H9 (cell line): ENCODE measurements at regions not wholly inside any gene's neighbourhood (a gene's known extent, or its start where the extent isn't known, plus 50 kb on each side); places are given as distances from the start of the nearest gene placed in this dataset.

Source experiments
- DNase-seq: peaks from one replicate; pipeline ENCODE4 v3.0.0-alpha.2; 2017
- H2AFZ ChIP-seq: one replicate; pipeline ENCODE4 v1.6.1; 2013; ENCODE audit warnings: mild to moderate bottlenecking, low read length, control low read depth, moderate library complexity
- H2AK5ac ChIP-seq: 2 replicates; pipeline ENCODE4 v1.6.1; 2013; ENCODE audit warnings: low read length, control low read depth, mixed read lengths; ENCODE audit not compliant: insufficient read length
- H2BK120ac ChIP-seq: one replicate; pipeline ENCODE4 v1.6.1; 2013; ENCODE audit warnings: low read depth, mild to moderate bottlenecking, low read length, control low read depth, inconsistent platforms; ENCODE audit not compliant: poor library complexity, severe bottlenecking
- H2BK12ac ChIP-seq: 2 replicates; pipeline ENCODE4 v1.6.1; 2013; ENCODE audit warnings: low read length, control low read depth, mixed read lengths, low read depth; ENCODE audit not compliant: insufficient read length
- H2BK15ac ChIP-seq: 2 replicates; pipeline ENCODE4 v1.6.1; 2013; ENCODE audit warnings: low read depth, low read length, control low read depth
- H2BK20ac ChIP-seq: one replicate; pipeline ENCODE4 v1.6.1; 2013; ENCODE audit warnings: low read depth, mild to moderate bottlenecking, low read length, control low read depth, inconsistent platforms; ENCODE audit not compliant: poor library complexity, severe bottlenecking
- H2BK5ac ChIP-seq: 2 replicates; pipeline ENCODE4 v1.6.1; 2013; ENCODE audit warnings: low read length, control low read depth, mixed read lengths; ENCODE audit not compliant: insufficient read length
- H3K14ac ChIP-seq: 2 replicates; pipeline ENCODE4 v1.6.1; 2013; ENCODE audit warnings: low read length, control low read depth; ENCODE audit not compliant: insufficient read depth
- H3K18ac ChIP-seq: 2 replicates; pipeline ENCODE4 v1.6.1; 2013; ENCODE audit warnings: low read depth, mild to moderate bottlenecking, mixed read lengths, low read length, control low read depth; ENCODE audit not compliant: insufficient read length
- H3K23ac ChIP-seq: 2 replicates; pipeline ENCODE4 v1.6.1; 2013; ENCODE audit warnings: low read length, control low read depth, mixed read lengths, low read depth; ENCODE audit not compliant: insufficient read length
- H3K23me2 ChIP-seq: 2 replicates; pipeline ENCODE4 v1.6.1; 2013; ENCODE audit warnings: low read depth, mild to moderate bottlenecking, mixed read lengths, low read length, control low read depth; ENCODE audit not compliant: insufficient read length, poor library complexity, severe bottlenecking
- H3K27ac ChIP-seq: 2 replicates; pipeline ENCODE4 v1.5.1; 2013; ENCODE audit warnings: low read length, control low read depth, mixed read lengths, low read depth; ENCODE audit not compliant: insufficient read length
- H3K27me3 ChIP-seq: 2 replicates; pipeline ENCODE4 v1.6.1; 2013; ENCODE audit warnings: low read length, control low read depth, inconsistent platforms; ENCODE audit not compliant: insufficient read depth
- H3K4ac ChIP-seq: 2 replicates; pipeline ENCODE4 v1.6.1; 2013; ENCODE audit warnings: low read depth, mild to moderate bottlenecking, control low read depth, inconsistent platforms, low read length, moderate library complexity
- H3K4me1 ChIP-seq: 2 replicates; pipeline ENCODE4 v1.6.1; 2013; ENCODE audit warnings: low read length, control low read depth, inconsistent platforms; ENCODE audit not compliant: insufficient read depth
- H3K4me2 ChIP-seq: 2 replicates; pipeline ENCODE4 v1.6.1; 2013; ENCODE audit warnings: low read length, control low read depth, mixed read lengths; ENCODE audit not compliant: insufficient read length, insufficient read depth
- H3K56ac ChIP-seq: 2 replicates; pipeline ENCODE4 v1.6.1; 2013; ENCODE audit warnings: low read depth, mild to moderate bottlenecking, mixed read lengths, low read length, control low read depth; ENCODE audit not compliant: insufficient read length
- H3K79me1 ChIP-seq: 2 replicates; pipeline ENCODE4 v1.6.1; 2013; ENCODE audit warnings: low read depth, mild to moderate bottlenecking, moderate library complexity, low read length, control low read depth, inconsistent platforms; ENCODE audit not compliant: insufficient read depth, poor library complexity, severe bottlenecking
- H3K79me2 ChIP-seq: 2 replicates; pipeline ENCODE4 v1.6.1; 2013; ENCODE audit warnings: low read length, control low read depth, inconsistent platforms; ENCODE audit not compliant: insufficient read depth
- H3K9ac ChIP-seq: 2 replicates; pipeline ENCODE4 v1.6.1; 2013; ENCODE audit warnings: low read length, control low read depth, mixed read lengths; ENCODE audit not compliant: insufficient read length; ENCODE audit errors: extremely low read depth
- H3K9me3 ChIP-seq: one replicate; pipeline ENCODE4 v1.6.1; 2013; ENCODE audit warnings: low read depth, low read length, inconsistent platforms; ENCODE audit not compliant: control insufficient read depth
- H3T11ph ChIP-seq: one replicate; pipeline ENCODE4 v1.6.1; 2013; ENCODE audit warnings: mild to moderate bottlenecking, low read length, control low read depth, inconsistent platforms
- H4K20me1 ChIP-seq: one replicate; pipeline ENCODE4 v1.6.1; 2013; ENCODE audit not compliant: control insufficient read depth, insufficient read length, insufficient read depth
- H4K5ac ChIP-seq: 2 replicates; pipeline ENCODE4 v1.6.1; 2013; ENCODE audit warnings: low read depth, mild to moderate bottlenecking, mixed read lengths, low read length, control low read depth; ENCODE audit not compliant: insufficient read length
- H4K8ac ChIP-seq: replicated peaks from 2 replicates; pipeline ENCODE4 v1.6.1; 2013; ENCODE audit warnings: low read length, control low read depth, mixed read lengths, low read depth; ENCODE audit not compliant: insufficient read length
- H4K91ac ChIP-seq: 2 replicates; pipeline ENCODE4 v1.6.1; 2013; ENCODE audit warnings: low read depth, mild to moderate bottlenecking, moderate library complexity, mixed read lengths, low read length, control low read depth; ENCODE audit not compliant: insufficient read length
- H3K27ac Mint-ChIP-seq, 3 experiments: 2 replicates in 2 of 3; 3 replicates in 1 of 3; pipeline ENCODE4 v1.8.0; 2020 to 2021; ENCODE audit warnings: mixed read lengths in 3 of 3, mild to moderate bottlenecking in 1 of 3, moderate library complexity in 1 of 3
- H3K27me3 Mint-ChIP-seq: 2 replicates; pipeline ENCODE4 v1.8.0; 2021; ENCODE audit warnings: low read depth, mild to moderate bottlenecking, moderate library complexity, mixed read lengths
- H3K36me3 Mint-ChIP-seq, 3 experiments: 2 replicates in 2 of 3; 3 replicates in 1 of 3; pipeline ENCODE4 v1.8.0; 2020 to 2021; ENCODE audit warnings: low read depth in 3 of 3, mixed read lengths in 3 of 3; ENCODE audit not compliant: insufficient read depth in 1 of 3
- H3K4me1 Mint-ChIP-seq, 2 experiments: 2 replicates each; pipeline ENCODE4 v1.8.0; 2020; ENCODE audit warnings: mixed read lengths in 2 of 2
- H3K4me3 Mint-ChIP-seq, 2 experiments: 2 replicates in 1 of 2; 3 replicates in 1 of 2; pipeline ENCODE4 v1.8.0; 2020 to 2021; ENCODE audit warnings: mild to moderate bottlenecking in 2 of 2, mixed read lengths in 2 of 2, moderate library complexity in 1 of 2
- H3K9me3 Mint-ChIP-seq, 2 experiments: 2 replicates in 1 of 2; 3 replicates in 1 of 2; pipeline ENCODE4 v1.8.0; 2020; ENCODE audit warnings: mild to moderate bottlenecking in 2 of 2, mixed read lengths in 2 of 2, moderate library complexity in 1 of 2
- CTCF ChIP-seq: fragments of 200-600 bp; sonication (generic); conservative IDR thresholded peaks from 3 replicates; pipeline ENCODE4 v1.8.0; 2021; ENCODE audit warnings: antibody characterized with exemption, mild to moderate bottlenecking
- WGBS: extraction: QIAGEN DNeasy Blood & Tissue Kit; methylation state at CpG from one replicate; pipeline ENCODE4 v1.1.7; 2013; ENCODE audit warnings: missing lambda C conversion rate, low lambda C conversion rate, mixed read lengths; ENCODE audit not compliant: insufficient read length; ENCODE audit errors: extremely low coverage; 5-methylcytosine and 5-hydroxymethylcytosine counted together

- Mint-ChIP-seq H3K27me3 (peaks cover 2% of the 10 kb centered on the region), H3K27ac (peak overlapping the region in 1 of 3 experiments; percentile 75; a peak in 1 of 7 replicates), H3K36me3 (peaks cover 0 to 3% (median 0%) of the 10 kb centered on the region in 3 experiments; a peak in 2 of 7 replicates), H3K4me3 (no peak overlapping the region), H3K9me3 (no peaks in the 10 kb centered on the region), H3K4me1 (peaks cover 14 to 21% of the 10 kb centered on the region in 2 experiments)
- H3K79me1 ChIP-seq = no peaks in the 10 kb centered on the region
- no peak overlapping the region for H3K9ac ChIP-seq
- H2BK15ac ChIP-seq = no peak overlapping the region
- WGBS = no CpG with 5 or more reads among the region's 7 CpGs
- no peak overlapping the region for H2BK12ac ChIP-seq
- H4K91ac ChIP-seq = no peak overlapping the region
- H3K23me2 ChIP-seq = no peaks in the 10 kb centered on the region
- H2AK5ac ChIP-seq = no peak overlapping the region
- H3K23ac ChIP-seq = no peak overlapping the region
- no peaks in the 10 kb centered on the region for H3K27me3 ChIP-seq
- no peak overlapping the region for H3K27ac ChIP-seq
- TF ChIP-seq CTCF = no peak
- H2BK120ac ChIP-seq = no peak overlapping the region
- no peak overlapping the region for H3K4ac ChIP-seq
- no peak for DNase-seq
- no peak overlapping the region for H3T11ph ChIP-seq
- H2BK5ac ChIP-seq = no peak overlapping the region
- peaks cover 6% of the 10 kb centered on the region; the same call in 1 of the 2 replicates for H3K4me1 ChIP-seq
- H2AFZ ChIP-seq = no peak overlapping the region
- no peak overlapping the region for H4K5ac ChIP-seq
- H3K4me2 ChIP-seq = no peak overlapping the region
- H3K9me3 ChIP-seq = no peaks in the 10 kb centered on the region
- H3K56ac ChIP-seq = no peak overlapping the region
- no peak overlapping the region for H4K8ac ChIP-seq
- H2BK20ac ChIP-seq = no peak overlapping the region
- peak overlapping the region; percentile 1; the same call in 1 of the 2 replicates for H3K14ac ChIP-seq
- H4K20me1 ChIP-seq = no peaks in the 10 kb centered on the region
- H3K79me2 ChIP-seq = no peaks in the 10 kb centered on the region
- H3K18ac ChIP-seq = no peak overlapping the region
These were observed 83.8 kb upstream of the TPM1 start for GRCh38 chr15:62958528-62959363.
